Right atrium auricular region (tissue), 2 donors: ENCODE measurements at regions not wholly inside any gene's neighbourhood (a gene's known extent, or its start where the extent isn't known, plus 50 kb on each side); places are given as distances from the start of the nearest gene placed in this dataset.

ENCODE experiments used
- DNase-seq: peaks from one replicate; pipeline ENCODE4 v3.0.0-alpha.2; 2019; ENCODE audit warnings: low spot score
- H3K27ac ChIP-seq, 2 donors: fragments of 200-600 bp; sonication (generic); 1 replicate in 1 of 2; 2 replicates in 1 of 2; pipeline ENCODE4 v1.5.1; 2016 to 2019
- H3K27me3 ChIP-seq, 2 donors: fragments of 200-600 bp; sonication (generic); one replicate each; pipeline versions ENCODE4 v1.5.1 to v1.6.0; 2017 to 2019
- H3K36me3 ChIP-seq: fragments of 200-600 bp; sonication (generic); one replicate; pipeline ENCODE4 v1.5.1; 2016
- H3K4me1 ChIP-seq, 2 donors: fragments of 200-600 bp; sonication (generic); one replicate each; pipeline versions ENCODE4 v1.5.1 to v1.6.0; 2017 to 2019
- H3K4me3 ChIP-seq, 2 donors: fragments of 200-600 bp; sonication (generic); 1 replicate in 1 of 2; 2 replicates in 1 of 2; pipeline ENCODE4 v1.5.1; 2017 to 2019; ENCODE audit warnings: mild to moderate bottlenecking in 1 of 2, moderate library complexity in 1 of 2
- H3K9me3 ChIP-seq, 2 donors: fragments of 200-600 bp; sonication (generic); one replicate each; pipeline ENCODE4 v1.5.1; 2019
- CTCF ChIP-seq, 2 donors: fragments of 200-600 bp; sonication (generic); IDR thresholded peaks; one replicate each; pipeline ENCODE4 v1.5.1; 2019; ENCODE audit warnings: antibody characterized with exemption in 2 of 2

DNA sequence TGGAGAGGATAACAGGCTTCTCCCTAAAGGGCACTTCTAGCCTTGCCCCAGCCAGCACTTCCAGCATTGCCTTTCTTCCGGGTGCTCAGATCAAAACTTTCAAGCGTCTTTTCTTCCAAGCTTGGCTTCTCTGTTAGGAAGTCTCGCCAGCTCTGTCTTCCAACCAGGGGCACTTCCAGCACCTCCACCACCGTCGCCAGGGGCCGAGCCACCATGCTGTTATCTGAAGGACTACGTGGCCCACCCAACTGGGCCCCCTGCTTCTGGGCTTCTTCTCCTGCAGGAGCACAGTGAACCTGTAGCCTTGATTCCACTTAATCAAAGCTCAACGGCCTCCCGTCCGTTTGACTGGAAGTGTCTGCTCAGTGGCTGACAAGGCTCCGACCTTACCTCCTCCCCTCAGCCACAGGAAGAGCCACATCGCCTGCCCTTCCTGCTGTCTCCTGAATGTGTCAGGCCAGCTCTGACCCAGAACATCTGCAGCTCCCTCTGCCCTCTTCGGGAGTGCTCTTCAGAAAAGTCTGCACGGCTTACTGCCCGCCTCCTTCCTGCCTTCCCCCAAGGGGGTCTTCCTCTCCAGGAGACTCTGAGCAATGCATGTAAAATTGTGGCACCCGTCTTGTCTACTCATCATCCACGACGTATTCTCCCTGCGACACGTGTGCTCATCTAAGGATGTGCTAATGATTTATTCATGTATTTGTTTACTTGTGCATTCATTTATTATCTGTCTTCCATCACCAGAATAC is 527.0 kb downstream of the CDH26 start:
- no peaks in the 10 kb centered on the region for H3K27me3 ChIP-seq
- H3K4me1 ChIP-seq, result no peaks in the 10 kb centered on the region
- no peak overlapping the region for H3K27ac ChIP-seq
- H3K4me3 ChIP-seq, result no peak overlapping the region
- no peak for TF ChIP-seq CTCF (IDR thresholded peaks at IDR 0.05)
- no peaks in the 10 kb centered on the region for H3K9me3 ChIP-seq
- H3K36me3 ChIP-seq, result no peaks in the 10 kb centered on the region
- DNase-seq, result no peak

- no peak for TF ChIP-seq CTCF (IDR thresholded peaks at IDR 0.05)
- H3K27ac ChIP-seq, result no peak overlapping the region
- no peaks in the 10 kb centered on the region for H3K9me3 ChIP-seq
- no peaks in the 10 kb centered on the region for H3K36me3 ChIP-seq
- no peaks in the 10 kb centered on the region for H3K4me1 ChIP-seq
- H3K27me3 ChIP-seq, result no peaks in the 10 kb centered on the region
- H3K4me3 ChIP-seq, result no peak overlapping the region
- no peak for DNase-seq
These were observed 528.1 kb downstream of the CDH26 start for GRCh38 chr20:60486315-60486714.

DNA sequence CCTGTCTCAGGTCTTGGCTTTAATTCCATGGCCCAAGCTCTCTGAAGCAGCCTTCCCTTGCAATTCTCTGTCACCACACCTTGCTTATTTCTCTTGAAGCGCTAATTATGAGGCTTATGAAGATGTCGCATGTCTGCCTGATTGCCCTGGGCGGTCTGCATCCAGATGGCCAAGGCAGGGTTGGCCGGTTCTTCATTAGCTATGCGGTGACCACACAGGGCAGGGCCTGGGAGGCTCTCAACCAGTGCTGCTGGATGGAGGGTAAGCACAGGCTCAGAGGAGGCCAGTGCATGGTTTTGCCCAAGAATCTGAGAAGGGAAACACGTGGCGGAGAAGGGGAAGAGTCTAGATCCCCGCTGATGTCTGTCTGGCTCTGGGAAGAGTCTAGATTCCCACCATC is 528.7 kb downstream of the CDH26 start:
- Histone ChIP-seq H3K36me3 (no peaks in the 10 kb centered on the region), H3K27ac (no peak overlapping the region), H3K9me3 (no peaks in the 10 kb centered on the region), H3K4me3 (no peak overlapping the region), H3K4me1 (no peaks in the 10 kb centered on the region), H3K27me3 (no peaks in the 10 kb centered on the region)
- TF ChIP-seq CTCF (IDR thresholded peaks at IDR 0.05), result no peak
- DNase-seq, result no peak

DNA sequence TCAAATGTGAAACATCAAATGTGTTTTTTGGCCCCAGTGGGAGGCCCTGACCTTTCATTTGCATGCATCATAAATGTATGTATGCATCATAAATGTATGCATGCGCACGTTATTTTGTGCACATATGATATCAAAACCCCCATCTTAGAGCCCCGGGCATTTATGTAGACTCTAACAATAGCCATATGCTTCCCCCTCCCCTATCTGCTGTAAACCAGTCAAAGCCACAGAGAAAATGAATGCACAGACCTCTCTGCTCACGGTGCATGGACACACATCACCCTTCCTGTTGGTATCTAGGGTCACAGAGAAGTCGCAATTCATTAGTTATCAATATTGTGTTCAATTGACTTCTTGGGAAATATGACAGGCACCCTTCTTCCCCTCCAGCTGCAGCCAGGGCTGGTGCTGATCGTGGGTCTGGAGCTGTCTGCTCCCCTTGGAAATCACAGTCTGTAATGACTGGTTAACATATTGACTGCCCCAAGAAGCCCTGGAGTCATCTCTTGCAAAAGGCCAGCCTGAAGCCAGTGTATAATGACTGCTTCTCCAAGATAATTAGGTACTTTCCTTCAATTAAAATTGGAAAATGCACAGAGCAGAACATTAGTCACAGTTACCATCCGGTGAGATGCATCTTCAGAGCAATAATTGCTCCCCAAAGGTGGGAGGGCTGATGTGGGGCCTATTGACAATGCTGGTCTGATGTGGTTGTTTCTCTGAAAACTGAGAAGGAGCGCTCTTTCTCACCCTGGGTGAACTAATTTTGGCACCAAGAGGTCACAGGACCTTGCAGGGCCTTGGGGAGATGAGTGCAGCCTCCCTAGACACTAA is 532.2 kb downstream of the CDH26 start:
- no peaks in the 10 kb centered on the region for H3K9me3 ChIP-seq
- no peaks in the 10 kb centered on the region for H3K36me3 ChIP-seq
- TF ChIP-seq CTCF (IDR thresholded peaks at IDR 0.05), result no peak
- DNase-seq, result no peak
- H3K4me3 ChIP-seq, result no peak overlapping the region
- H3K4me1 ChIP-seq, result no peaks in the 10 kb centered on the region
- no peak overlapping the region for H3K27ac ChIP-seq
- H3K27me3 ChIP-seq, result no peaks in the 10 kb centered on the region

DNA sequence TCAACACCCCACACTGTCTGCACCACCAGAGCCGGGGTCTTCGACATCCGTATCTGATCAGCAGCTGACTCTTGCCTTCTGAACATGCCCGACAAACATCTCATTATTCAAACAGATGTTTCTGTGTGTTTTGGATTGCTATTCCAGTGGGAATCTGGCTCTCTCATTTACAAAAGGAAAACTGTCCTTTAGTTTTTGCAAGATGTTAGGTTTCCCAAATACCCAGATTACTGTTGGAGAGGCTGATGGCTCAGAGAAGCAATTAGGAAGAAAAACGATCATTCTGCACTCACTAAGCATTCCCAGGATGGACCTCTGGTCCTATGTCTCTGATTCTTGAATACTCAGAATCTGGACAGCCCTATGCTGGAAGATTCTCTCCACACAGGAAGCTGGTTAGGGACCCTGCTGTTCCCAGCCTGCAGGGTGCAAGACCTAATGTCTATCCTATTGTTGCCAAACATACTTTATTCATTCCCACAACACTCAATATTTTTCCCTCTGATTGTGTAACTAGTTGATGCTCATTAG is 532.9 kb downstream of the CDH26 start:
- Histone ChIP-seq H3K27me3 (no peaks in the 10 kb centered on the region), H3K27ac (no peak overlapping the region), H3K4me1 (no peaks in the 10 kb centered on the region), H3K4me3 (no peak overlapping the region), H3K36me3 (no peaks in the 10 kb centered on the region), H3K9me3 (no peaks in the 10 kb centered on the region)
- TF ChIP-seq CTCF (IDR thresholded peaks at IDR 0.05), result no peak
- no peak for DNase-seq
